PC-9 (cell line): ENCODE measurements at regions not wholly inside any gene's neighbourhood (a gene's known extent, or its start where the extent isn't known, plus 50 kb on each side); places are given as distances from the start of the nearest gene placed in this dataset.

Experiments
- CTCF ChIP-seq: fragments of 200-600 bp; sonication (generic); conservative IDR thresholded peaks from 2 replicates; pipeline ENCODE4 v1.6.1; 2017; ENCODE audit warnings: mixed run types, antibody characterized with exemption, mild to moderate bottlenecking, moderate library complexity
- EZH2 ChIP-seq: fragments of 200-600 bp; sonication (generic); IDR thresholded peaks from 2 replicates; pipeline ENCODE4 v1.8.0; 2017; ENCODE audit warnings: antibody characterized with exemption, low read depth

- TF ChIP-seq EZH2 (no peak), CTCF (no peak)
Observed at GRCh38 chr19:56994251-56995017, 125.4 kb upstream of the USP29 start.
